ENCODE measurements at regions not wholly inside any gene's neighbourhood (a gene's known extent, or its start where the extent isn't known, plus 50 kb on each side); places are given as distances from the start of the nearest gene placed in this dataset.

- DNase-seq, result no peak
These were observed 52.8 kb upstream of the MEIS1 start for GRCh38 chr2:66382091-66382490.

GRCh38 chr2:66379473-66379872 is 55.5 kb upstream of the MEIS1 start:
- no peak for DNase-seq

GRCh38 chr2:66377832-66378231 is 57.1 kb upstream of the MEIS1 start:
- DNase-seq, result no peak

- DNase-seq, result no peak
These were observed 64.1 kb upstream of the MEIS1 start for GRCh38 chr2:66370824-66371223.

GRCh38 chr2:66366619-66367018 is 68.3 kb upstream of the MEIS1 start:
- no peak for DNase-seq

GRCh38 chr2:66364495-66365333 is 70.2 kb upstream of the MEIS1 start:
- no peak for DNase-seq

GRCh38 chr2:66362701-66363100 is 72.2 kb upstream of the MEIS1 start:
- no peak for DNase-seq

GRCh38 chr2:66346231-66346664 is 88.7 kb upstream of the MEIS1 start:
- DNase-seq, result no peak

- peak; percentile 6 for DNase-seq
These were observed 90.8 kb upstream of the MEIS1 start for GRCh38 chr2:66344087-66344663.

GRCh38 chr2:66343259-66343658 is 91.7 kb upstream of the MEIS1 start:
- no peak for DNase-seq

- no peak for DNase-seq
These were observed 94.4 kb upstream of the MEIS1 start for GRCh38 chr2:66340521-66340920.

GRCh38 chr2:66334237-66335029 is 100.5 kb upstream of the MEIS1 start:
- peak; percentile 74 for DNase-seq

- no peak for DNase-seq
These were observed 103.7 kb upstream of the MEIS1 start for GRCh38 chr2:66331176-66331575.

GRCh38 chr2:66329081-66329605 is 105.8 kb upstream of the MEIS1 start:
- no peak for DNase-seq

GRCh38 chr2:66327066-66327740 is 107.7 kb upstream of the MEIS1 start:
- DNase-seq, result no peak

- no peak for DNase-seq
These were observed 109.9 kb upstream of the MEIS1 start for GRCh38 chr2:66324909-66325528.

- DNase-seq, result no peak
These were observed 110.6 kb upstream of the MEIS1 start for GRCh38 chr2:66324356-66324755.

GRCh38 chr2:66323406-66323805 is 111.5 kb upstream of the MEIS1 start:
- DNase-seq, result no peak

- no peak for DNase-seq
These were observed 112.2 kb upstream of the MEIS1 start for GRCh38 chr2:66322506-66323260.

GRCh38 chr2:66318009-66318561 is 116.8 kb upstream of the MEIS1 start:
- DNase-seq, result no peak

- no peak for DNase-seq
These were observed 117.5 kb upstream of the MEIS1 start for GRCh38 chr2:66317268-66317890.
